Activated CD4-positive, alpha-beta T cell treated with anti-CD3 and anti-CD28 coated beads, Interleukin-2, amount 50 U/mL, for 4 hours (primary cell): ENCODE measurements at regions not wholly inside any gene's neighbourhood (a gene's known extent, or its start where the extent isn't known, plus 50 kb on each side); places are given as distances from the start of the nearest gene placed in this dataset.
"Not testable (repeated sequence)": the region's sequence is repeated elsewhere in the genome, so short reads cannot be mapped to it uniquely, and the experiment has no call there.

Source experiments
- DNase-seq, 2 experiments: peaks; one replicate each; pipeline ENCODE4 v3.0.0-alpha.2; 2020

GRCh38 chr17:20917610-20918306, 125.1 kb downstream of the USP22 start:
- DNase-seq: not testable (repeated sequence)

- no peak for DNase-seq
These were observed 122.6 kb downstream of the USP22 start for GRCh38 chr17:20920095-20920814.

DNA sequence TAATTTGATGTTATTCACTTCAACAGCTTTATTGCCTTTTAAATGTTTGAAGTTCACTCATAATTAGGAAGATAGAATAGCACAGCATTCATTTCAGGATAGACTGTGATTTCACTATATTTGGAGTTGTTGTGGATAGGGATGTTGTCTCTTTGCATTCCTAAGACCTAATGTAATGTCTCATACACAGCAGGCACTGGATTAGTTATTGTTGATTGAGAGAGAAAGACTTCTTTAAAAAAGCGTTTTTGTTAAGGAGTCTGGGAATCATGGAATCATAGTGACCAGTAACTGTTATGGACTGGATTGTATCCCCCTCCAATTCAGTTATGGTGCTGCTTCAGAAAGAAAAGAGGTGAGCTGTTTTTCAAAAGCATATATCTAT, 122.0 kb downstream of the USP22 start:
- no peak for DNase-seq

- no peak for DNase-seq
These were observed 120.6 kb downstream of the USP22 start for GRCh38 chr17:20922128-20922670.

GRCh38 chr17:20924306-20924705, 118.5 kb downstream of the USP22 start:
- no peak for DNase-seq

GRCh38 chr17:20925091-20925490, 117.7 kb downstream of the USP22 start:
- DNase-seq: no peak

- DNase-seq: no peak
These were observed 116.9 kb downstream of the USP22 start for GRCh38 chr17:20925954-20926353.

DNA sequence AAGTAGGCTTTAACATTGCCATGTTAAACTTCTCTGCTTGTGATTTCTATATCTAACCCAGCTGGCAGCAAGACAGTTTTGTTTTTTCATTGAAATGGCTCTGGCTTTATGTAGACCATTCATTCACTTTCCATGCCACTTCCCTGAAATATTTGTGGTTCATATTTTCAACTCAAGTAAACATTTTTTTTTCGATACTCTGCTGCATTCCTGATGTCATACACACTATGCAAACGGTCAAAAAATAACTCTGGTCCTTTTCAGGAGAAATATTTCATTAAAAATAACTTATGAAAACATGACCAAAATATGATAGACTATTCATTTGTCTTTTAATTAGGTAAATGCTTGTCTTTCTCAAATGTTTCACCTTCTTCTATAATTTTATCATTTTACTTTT, 116.3 kb downstream of the USP22 start:
- DNase-seq: no peak

DNA sequence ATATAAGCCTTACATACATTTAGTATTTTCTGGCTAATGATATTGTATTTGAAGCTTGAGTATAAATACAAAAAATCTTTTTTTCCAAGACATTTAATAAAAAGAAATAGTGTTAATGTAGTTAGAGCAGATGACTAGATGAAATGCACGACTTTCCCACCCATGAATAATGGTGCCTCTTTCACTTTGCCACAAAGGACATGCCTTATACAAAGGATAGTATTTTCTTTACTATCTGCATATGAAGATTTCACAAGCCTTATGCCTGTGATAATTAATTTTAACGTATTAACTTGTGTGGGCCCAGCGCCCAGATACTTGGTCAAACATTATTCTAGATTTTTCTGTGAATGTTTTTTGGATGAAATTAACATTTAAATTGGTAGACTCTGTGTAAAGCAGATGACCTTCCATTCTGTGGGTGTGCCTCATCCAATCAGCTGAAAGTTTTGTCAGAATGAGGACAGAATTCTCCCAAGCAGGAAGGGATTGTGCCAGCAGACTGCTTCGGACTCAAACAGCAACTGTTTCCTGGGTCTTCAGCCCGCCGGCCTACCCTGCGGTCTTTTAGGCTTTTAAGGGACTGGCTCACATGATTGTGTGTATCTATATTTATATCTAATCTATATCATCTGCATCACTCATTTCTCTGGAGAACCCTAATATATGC, 115.4 kb downstream of the USP22 start:
- no peak for DNase-seq

DNA sequence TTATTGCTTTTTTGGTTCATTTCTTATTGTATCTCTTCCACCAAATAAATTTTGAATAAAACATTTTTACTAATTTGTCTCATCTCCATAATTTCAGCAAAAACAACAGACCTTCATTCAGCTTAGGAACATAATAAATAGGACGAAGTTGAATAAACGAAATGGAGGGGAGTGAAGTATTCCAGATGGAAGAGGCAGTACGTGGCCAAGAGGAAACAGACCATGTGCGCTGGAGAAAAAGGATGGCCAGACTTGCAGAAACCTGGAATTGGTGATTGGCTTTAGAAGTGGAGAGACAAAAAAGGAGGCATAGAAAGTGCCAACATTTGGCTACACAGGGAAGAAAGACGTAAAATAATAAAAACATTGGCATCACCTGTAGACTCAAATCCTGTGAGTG, 113.5 kb downstream of the USP22 start:
- no peak for DNase-seq

GRCh38 chr17:20930081-20930760, 112.6 kb downstream of the USP22 start:
- no peak for DNase-seq

DNA sequence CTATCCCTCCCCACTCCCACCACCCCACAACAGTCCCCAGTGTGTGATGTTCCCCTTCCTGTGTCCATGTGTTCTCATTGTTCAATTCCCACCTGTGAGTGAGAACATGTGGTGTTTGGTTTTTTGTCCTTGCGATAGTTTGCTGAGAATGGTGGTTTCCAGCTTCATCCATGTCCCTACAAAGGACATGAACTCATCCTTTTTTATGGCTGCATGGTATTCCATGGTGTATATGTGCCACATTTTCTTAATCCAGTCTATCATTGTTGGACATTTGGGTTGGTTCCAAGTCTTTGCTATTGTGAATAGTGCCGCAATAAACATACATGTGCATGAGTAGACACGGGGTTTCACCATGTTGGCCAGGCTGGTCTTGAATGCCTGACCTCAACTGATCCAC, 109.8 kb downstream of the USP22 start:
- not testable (repeated sequence) for DNase-seq

- no peak for DNase-seq
These were observed 108.5 kb downstream of the USP22 start for GRCh38 chr17:20934288-20934687.

GRCh38 chr17:20935740-20936139, 107.1 kb downstream of the USP22 start:
- no peak for DNase-seq

GRCh38 chr17:20938244-20938643, 104.6 kb downstream of the USP22 start:
- no peak for DNase-seq

- DNase-seq: no peak
These were observed 103.7 kb downstream of the USP22 start for GRCh38 chr17:20938988-20939615.

GRCh38 chr17:20941872-20942271, 100.9 kb downstream of the USP22 start:
- no peak for DNase-seq

- peak; percentile 6 to 8 for DNase-seq
These were observed 98.6 kb downstream of the USP22 start for GRCh38 chr17:20944014-20944865.

DNA sequence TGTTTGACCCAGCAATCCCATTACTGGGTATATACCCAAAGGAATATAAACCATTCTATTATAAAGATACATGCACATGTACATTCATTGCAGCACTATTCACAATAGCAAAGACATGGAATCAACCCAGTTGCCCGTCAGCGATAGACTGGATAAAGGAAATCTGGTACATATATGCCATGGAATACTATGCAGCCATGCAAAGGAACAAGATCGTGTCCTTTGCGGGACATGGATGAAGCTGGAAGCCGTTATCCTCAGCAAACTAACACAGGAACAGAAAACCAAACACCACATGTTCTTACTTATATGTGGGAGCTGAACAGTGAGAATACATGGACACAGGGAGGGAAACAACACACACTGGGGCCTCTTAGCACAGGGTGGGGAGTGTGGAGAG, 95.1 kb downstream of the USP22 start:
- not testable (repeated sequence) for DNase-seq

DNA sequence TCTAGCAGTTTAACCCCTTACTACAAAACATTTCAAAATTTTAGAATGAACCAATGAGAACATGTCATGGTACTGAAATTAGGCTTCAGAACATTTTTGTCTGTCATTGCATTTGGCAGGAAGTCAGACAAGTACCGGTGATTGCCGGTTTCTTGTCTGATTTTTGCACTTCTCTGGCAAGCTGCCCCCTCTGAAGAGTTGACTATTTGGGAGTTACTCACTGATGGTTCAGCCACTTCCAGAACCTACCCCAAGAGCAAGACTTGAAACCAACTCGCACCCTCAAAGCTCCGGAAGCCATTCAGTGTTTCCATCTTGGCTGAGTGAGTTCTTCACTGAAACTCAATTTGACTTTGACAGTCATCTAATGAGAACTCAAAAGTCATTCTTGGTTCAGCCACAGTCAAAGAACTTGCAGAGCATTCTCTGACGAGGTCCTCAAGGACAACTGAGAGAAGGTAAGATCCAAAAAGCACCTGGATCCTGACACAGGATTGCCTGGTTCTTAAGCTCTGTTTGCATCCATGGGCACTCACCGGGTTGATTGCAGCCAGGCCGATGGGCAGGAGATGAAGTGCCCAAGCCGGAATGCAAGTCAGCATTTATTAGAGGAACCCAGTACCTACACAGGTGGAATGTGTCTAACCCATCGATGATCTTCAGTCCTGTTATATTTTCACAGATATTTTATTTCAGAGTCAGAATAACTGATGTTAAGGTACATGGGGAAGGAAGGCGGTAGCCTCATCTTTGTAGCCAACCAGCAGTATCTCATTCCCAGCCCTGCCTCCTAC, 93.6 kb downstream of the USP22 start:
- DNase-seq: no peak
